Epithelial cell of proximal tubule (primary cell): ENCODE measurements at regions not wholly inside any gene's neighbourhood (a gene's known extent, or its start where the extent isn't known, plus 50 kb on each side); places are given as distances from the start of the nearest gene placed in this dataset.

Experiments
- DNase-seq: peaks from one replicate; pipeline ENCODE4 v3.0.0-alpha.2; 2011; ENCODE audit warnings: low read depth
- H3K4me3 ChIP-seq: 2 replicates; pipeline ENCODE4 v1.5.1; 2011; ENCODE audit warnings: low read depth, mild to moderate bottlenecking, low read length
- CTCF ChIP-seq: conservative IDR thresholded peaks from 2 replicates; pipeline ENCODE4 v1.5.1; 2012; ENCODE audit warnings: low read depth, mild to moderate bottlenecking, low read length

GRCh38 chr7:17544401-17544800 is 245.9 kb downstream of the AHR start:
- TF ChIP-seq CTCF = no peak
- DNase-seq = no peak
- H3K4me3 ChIP-seq = no peak overlapping the region

- TF ChIP-seq CTCF = no peak
- no peak for DNase-seq
- H3K4me3 ChIP-seq = no peak overlapping the region
These were observed 246.9 kb downstream of the AHR start for GRCh38 chr7:17545348-17545747.

DNA sequence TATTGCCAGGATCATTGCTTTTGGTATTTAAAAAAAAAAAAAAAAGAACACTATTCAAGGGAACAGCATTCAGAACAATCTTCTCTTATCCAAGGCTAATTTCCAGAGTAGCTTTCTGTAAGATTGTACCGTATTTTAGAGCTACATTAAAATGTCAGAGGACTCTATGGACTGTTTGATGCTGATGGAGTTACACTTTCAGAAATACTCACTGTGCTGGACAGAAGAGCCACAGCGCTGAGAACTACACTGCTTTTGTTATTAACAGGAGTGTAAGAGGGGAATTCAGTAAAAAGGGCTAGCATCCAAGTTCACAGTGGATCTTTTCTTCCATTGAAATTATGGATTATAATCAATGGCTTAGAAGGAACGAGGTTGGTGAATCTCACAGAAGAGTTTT is 247.7 kb downstream of the AHR start:
- H3K4me3 ChIP-seq = no peak overlapping the region
- no peak for TF ChIP-seq CTCF
- DNase-seq = no peak

GRCh38 chr7:17546592-17546991 is 248.1 kb downstream of the AHR start:
- no peak for TF ChIP-seq CTCF
- DNase-seq = no peak
- no peak overlapping the region for H3K4me3 ChIP-seq

- no peak for DNase-seq
- H3K4me3 ChIP-seq = no peak overlapping the region
- no peak for TF ChIP-seq CTCF
These were observed 249.7 kb downstream of the AHR start for GRCh38 chr7:17548014-17548653.

GRCh38 chr7:17549406-17549805 is 251.0 kb downstream of the AHR start:
- no peak for DNase-seq
- H3K4me3 ChIP-seq = no peak overlapping the region
- TF ChIP-seq CTCF = no peak

DNA sequence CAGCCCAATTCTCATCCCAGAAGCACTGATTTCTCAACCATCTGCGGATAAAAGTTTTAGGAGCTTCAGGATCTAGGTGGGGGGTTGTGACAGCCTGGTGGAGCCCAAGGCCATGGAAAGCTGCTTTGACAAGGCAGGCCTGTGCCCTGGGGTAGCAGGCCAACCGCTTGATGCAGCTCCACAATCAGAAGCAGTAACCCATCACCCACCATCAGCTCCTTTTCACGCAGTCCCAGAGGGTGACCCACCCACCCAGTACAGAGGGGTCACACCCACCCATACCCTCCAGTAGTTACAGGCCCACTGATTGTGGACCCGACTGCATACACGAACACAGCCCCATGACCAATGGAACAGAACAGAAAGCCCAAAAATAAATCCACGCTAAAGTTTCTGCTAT is 253.9 kb downstream of the AHR start:
- no peak for DNase-seq
- no peak for TF ChIP-seq CTCF
- no peak overlapping the region for H3K4me3 ChIP-seq
